ENCODE measurements at regions not wholly inside any gene's neighbourhood (a gene's known extent, or its start where the extent isn't known, plus 50 kb on each side); places are given as distances from the start of the nearest gene placed in this dataset.
A peak's percentile ranks its signal among the peaks of the same experiment; 100 is the strongest.

- DNase-seq (ENCODE audit: extremely low spot score): no peak
- POLR2A ChIA-PET: no interaction called here
- no peak for TF ChIP-seq CTCF (IDR thresholded peaks at IDR 0.05; ENCODE audit: control extremely low read depth, extremely low read depth, low read depth, missing control alignments)
- CTCF ChIA-PET: no interaction called here
Observed at GRCh38 chr1:96416111-96416595, 305.4 kb upstream of the PTBP2 start.

GRCh38 chr1:96416701-96417444 is 304.7 kb upstream of the PTBP2 start:
- POLR2A ChIA-PET: no interaction called here
- peak; percentile 31 for DNase-seq (ENCODE audit: extremely low spot score)
- CTCF ChIA-PET: no interaction called here

GRCh38 chr1:96418969-96419368 is 302.6 kb upstream of the PTBP2 start:
- no peak for TF ChIP-seq CTCF (IDR thresholded peaks at IDR 0.05; ENCODE audit: control extremely low read depth, extremely low read depth, low read depth, missing control alignments)
- ChIA-PET CTCF (no interaction called here), POLR2A (no interaction called here)
- DNase-seq (ENCODE audit: extremely low spot score): no peak

More at GRCh38 chr1:96416701-96417444, 304.7 kb upstream of the PTBP2 start:
- no peak for TF ChIP-seq CTCF (IDR thresholded peaks at IDR 0.05; ENCODE audit: control extremely low read depth, extremely low read depth, low read depth, missing control alignments)

GRCh38 chr1:96424877-96425276 is 296.7 kb upstream of the PTBP2 start:
- POLR2A ChIA-PET: no interaction called here
- CTCF ChIA-PET: no interaction called here
- TF ChIP-seq CTCF (IDR thresholded peaks at IDR 0.05; ENCODE audit: control extremely low read depth, extremely low read depth, low read depth, missing control alignments): no peak
- no peak for DNase-seq (ENCODE audit: extremely low spot score)

- POLR2A ChIA-PET: no interaction called here
- TF ChIP-seq CTCF (IDR thresholded peaks at IDR 0.05; ENCODE audit: control extremely low read depth, extremely low read depth, low read depth, missing control alignments): no peak
- CTCF ChIA-PET: no interaction called here
- no peak for DNase-seq (ENCODE audit: extremely low spot score)
Observed at GRCh38 chr1:96425382-96426129, 296.0 kb upstream of the PTBP2 start.

GRCh38 chr1:96427616-96428015 is 294.0 kb upstream of the PTBP2 start:
- TF ChIP-seq CTCF (IDR thresholded peaks at IDR 0.05; ENCODE audit: control extremely low read depth, extremely low read depth, low read depth, missing control alignments): no peak
- no peak for DNase-seq (ENCODE audit: extremely low spot score)
- POLR2A ChIA-PET: no interaction called here

More at GRCh38 chr1:96427616-96428015, 294.0 kb upstream of the PTBP2 start:
- CTCF ChIA-PET: interaction anchor here (1.1 to 1.2 kb wide), 2 partner anchors 12 to 25 kb away, joined by 3 to 4 read pairs; no protein-coding TSS in a partner anchor

All from GM10248 (cell line).